Islet precursor cell (in vitro differentiated cells): ENCODE measurements at regions not wholly inside any gene's neighbourhood (a gene's known extent, or its start where the extent isn't known, plus 50 kb on each side); places are given as distances from the start of the nearest gene placed in this dataset.

Experiments
- DNase-seq: peaks from one replicate; pipeline ENCODE4 v3.0.0-alpha.2; 2018

DNA sequence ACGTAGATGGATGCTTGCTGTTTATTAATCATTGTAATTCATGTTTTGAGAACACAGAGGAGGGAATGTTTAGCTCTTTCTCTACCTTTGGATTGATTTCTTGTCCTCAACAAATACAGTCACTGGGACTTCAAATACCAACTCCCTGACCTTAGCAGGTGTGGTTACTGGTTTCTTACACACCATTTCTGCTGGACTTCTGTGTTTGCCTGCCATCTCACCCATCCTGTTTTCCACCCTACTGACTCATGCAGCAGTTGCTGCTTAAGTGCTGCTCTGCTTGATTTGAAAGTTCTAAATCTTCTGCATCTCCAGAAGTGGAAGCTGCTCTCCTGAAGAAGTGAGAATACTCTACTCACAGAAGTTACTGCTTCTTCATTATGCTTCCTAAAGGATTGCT lies 170.3 kb downstream of the ZPLD1 start:
- no peak for DNase-seq

DNA sequence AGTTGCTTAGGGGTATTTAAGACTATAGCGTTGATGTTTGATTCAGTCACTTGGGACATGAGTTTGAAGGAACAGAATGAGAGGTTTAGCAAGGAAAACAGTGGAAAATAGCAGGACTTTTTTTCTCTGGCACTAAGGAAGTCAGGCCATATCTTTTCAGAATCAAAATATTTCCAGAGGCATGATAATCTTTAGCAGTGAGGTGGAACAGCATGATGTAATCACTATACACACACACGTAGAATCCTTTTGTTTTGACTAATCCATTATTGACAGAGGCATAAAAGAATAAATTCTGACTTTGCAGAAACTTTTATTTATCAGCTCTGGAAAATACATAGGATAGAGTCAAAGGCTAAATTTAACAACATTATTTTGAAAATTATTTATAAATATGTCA lies 174.1 kb downstream of the ZPLD1 start:
- no peak for DNase-seq

DNA sequence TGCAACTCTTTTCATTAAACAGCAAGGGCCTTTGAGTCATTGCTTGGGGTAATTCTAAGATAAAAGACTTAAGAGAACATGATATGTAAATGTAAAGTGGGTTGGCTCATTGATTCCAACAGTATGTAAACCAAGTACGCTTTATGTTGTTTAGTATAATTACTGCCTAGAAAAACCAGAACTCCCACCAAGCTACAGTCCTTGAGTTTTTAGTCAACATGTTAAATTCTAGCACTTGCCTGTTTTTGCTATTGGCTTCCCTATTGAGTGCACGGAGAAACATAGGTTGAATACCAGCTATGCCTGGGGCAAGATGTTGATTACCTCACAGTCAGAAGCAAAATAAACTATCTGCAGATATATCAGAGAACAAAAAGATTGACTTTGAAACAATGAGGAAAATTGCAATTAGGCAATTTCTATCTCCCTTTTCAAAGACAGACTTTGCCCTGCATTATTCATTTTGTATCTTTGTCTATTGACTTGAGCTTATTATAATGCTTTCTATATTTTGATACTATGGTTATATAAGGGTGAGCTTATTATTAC lies 179.3 kb downstream of the ZPLD1 start:
- no peak for DNase-seq

DNA sequence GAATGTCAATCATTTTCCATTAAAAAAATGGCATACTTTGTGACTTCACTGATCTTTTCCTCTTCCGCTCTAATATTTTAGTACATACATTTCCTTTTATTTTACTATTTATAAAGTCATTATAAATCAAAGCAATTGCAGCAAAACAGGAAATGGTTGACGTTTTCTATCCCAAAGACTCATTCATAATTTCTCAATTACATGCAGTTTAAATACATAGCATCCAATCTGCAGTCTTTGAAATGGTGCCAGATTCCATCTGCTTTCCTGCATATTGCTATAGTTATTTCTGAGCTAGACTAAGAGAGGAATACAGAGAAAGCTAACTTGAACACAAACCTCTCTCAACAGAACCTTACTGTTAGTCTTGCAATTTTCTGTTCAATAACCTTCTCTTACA lies 179.8 kb downstream of the ZPLD1 start:
- DNase-seq = no peak

DNA sequence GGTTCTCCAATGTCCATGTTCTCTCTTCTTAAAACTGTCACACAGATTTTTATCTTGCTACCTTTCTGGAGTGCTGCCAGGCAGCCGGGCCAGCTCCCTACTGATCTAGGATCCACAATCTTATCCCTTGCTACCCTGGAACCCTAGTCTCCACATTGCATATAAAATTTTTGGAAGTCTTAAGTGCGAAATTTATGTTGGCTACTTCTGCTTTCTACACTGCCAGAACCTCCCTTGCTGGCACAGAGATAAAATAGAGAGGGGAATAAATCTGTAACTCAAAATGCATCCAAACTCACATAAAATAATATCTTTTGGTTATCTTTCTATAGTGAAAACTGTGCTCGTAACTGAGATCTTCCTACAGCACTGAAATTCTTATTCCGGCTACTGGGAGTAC lies 182.6 kb downstream of the ZPLD1 start:
- no peak for DNase-seq

DNA sequence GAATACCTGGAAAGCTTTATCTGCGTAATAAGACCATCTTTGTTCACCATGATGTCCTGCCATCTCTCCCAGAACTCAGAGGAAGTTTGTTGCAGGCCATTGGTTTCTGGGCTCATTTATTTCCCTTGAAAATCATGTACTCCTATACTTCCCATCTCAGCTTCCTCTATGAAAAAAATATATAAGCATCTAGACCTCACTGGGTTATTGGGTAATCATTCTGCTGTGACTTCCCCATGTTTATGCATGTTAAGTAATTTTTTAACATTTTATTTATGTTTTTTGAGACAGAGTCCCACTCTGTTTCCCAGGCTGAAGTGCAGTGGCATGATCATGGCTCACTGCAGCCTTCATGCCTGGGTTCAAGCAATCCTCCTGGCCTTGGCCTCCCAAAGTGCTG lies 184.5 kb downstream of the ZPLD1 start:
- no peak for DNase-seq

DNA sequence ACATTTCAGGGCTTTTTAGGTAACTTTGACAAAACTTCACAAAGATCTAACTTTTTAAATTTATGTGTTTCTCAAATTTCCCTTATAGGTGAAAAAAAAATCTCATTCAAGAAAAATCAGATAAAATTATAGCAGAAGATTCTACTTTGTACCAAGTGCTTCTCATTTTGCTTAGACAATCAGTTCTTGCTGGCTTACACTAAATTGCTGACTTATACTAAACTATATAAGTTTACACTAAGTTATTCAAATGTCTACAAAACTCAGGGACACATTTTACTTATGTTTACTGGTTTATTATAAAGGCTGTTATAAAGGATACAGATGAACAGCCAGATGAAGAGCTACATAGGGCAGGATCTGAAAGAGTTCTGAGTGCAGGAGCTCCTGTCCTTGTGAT lies 195.1 kb downstream of the ZPLD1 start:
- no peak for DNase-seq

DNA sequence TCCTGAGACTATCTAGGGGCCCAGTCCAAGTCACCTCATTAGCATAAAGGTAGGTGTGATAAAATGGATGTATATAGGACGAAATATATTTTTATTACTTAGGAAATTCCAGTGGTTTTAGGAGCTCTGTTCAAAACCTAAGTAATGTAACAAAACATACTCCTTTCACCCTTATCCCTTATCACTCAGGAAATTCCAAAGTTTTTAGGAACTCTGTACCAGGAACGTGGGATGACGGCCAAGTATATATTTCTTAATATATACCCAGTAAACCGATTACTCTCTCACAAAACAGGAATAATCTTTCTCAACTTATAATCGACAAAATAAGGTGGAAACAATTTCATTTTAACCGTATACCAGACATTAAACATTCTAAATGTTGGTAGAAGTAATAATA lies 195.7 kb downstream of the ZPLD1 start:
- no peak for DNase-seq

DNA sequence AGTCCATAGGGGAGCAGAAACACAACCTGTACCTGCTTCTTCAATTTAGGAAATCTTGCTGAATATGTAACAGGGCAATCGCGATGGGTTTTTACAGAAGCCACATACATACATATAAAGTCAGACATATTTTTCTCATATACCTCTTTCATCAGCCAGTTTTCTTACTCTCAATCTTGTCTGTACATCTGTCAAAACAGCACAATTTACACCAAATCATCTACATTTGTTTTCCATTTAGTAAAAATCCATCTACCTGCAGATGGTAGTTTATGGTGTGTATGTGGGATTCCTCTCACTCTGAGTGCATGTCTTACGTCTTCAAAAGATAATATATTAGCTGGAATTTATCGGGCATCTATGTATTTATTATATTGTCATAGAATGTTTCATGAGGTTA lies 208.7 kb downstream of the ZPLD1 start:
- DNase-seq = no peak

DNA sequence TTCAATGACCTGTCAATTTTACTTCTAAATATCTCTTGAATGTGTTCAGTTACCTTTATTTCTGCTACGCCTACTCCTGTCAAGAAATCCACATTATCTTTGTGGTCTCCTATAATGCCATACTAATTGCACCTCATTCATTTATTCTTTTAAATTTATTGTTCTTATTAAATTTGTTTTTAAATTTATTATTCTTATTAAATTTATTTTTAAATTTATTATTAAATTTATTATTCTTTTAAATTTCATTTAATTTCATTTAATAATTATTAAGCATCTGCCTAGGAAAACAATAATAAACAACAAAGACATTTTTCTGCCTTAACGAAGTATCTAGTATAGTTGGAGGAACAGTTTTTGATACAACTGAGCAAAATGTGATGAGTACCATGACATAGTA lies 211.7 kb downstream of the ZPLD1 start:
- DNase-seq = no peak

DNA sequence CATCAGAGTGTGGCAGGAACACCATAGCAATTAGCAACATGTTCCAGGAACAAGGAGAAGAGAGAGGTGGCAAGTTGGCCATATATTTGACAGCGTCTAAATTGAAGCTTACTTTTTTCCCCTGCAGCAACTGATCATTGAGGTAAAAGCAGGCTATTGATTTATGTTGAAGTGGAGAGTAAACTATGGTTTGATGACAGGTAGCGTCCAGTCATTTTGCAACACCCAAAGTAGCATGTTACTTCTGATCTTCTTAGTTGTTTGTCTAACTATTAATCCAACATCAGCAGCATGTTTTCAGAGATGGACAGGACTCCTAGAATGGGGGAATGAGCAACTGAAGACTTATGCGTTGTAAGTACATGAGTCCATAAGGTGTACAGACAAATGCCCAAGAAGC lies 225.8 kb downstream of the ZPLD1 start:
- no peak for DNase-seq

DNA sequence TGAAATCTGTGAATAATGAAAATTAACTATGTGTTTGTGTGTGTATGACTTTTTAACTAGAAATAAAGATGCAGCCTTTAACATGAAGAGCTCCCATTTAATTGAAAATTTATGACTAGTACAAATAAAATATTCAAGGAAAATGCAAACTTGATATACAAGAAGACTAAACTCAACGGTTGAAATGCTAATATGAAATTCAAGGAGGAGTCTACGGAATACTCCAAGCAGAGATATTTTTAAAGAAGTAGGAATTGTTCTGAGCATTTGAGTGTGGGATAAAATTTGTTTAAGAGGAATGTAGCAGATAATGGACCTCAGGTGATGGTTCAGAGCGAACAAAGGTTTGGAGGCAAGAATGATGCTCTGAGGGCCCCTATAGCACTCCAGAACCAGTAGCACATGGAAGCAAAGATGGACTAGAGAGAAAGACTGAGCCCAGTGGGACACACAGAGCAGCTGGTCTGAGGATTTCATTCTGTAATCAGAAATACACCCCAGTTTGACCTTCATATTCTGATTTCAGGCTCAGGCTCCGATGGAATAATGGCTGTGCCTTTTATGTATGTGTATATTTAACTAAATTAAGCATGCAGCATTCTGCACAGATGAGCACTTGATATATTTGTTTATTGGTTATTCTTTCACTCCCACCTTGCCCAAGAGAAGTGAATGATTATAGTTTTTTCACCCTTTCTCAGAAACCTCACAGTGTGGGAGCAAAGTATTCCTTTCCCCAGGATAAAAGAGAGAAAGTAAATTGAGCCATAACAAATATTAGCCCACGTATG lies 227.1 kb downstream of the ZPLD1 start:
- no peak for DNase-seq

DNA sequence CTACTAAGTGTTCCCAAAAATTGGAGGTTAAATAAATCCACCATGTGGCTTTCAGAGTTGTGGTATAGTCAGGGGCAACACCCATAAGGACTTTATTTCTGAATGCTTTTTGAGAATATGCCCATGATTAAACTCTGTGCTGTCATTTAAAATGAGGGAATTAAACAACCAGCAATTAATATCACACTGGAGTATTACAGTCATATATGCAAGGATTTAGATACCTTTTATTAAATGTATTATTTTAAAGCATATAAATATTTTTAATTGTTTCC lies 227.6 kb downstream of the ZPLD1 start:
- DNase-seq = no peak

DNA sequence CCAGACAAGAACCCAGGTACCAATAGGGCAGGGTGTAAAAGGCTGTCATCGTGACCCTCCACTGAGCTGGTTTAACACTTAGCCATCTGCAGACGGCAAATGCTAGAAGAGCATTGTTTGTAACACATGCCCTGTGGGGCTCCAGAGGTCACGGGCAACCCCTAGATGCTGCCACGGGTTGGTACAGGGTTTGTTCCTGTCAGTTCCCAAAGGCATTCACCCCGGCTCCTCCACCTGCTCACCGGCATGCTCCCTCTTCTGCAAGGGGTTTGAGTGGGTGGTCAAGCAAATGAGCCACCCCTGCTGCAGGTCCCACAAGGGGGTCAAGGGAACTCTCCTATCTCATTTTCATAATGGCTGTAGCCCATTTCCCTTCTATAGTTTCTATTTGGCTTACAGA lies 229.3 kb downstream of the ZPLD1 start:
- no peak for DNase-seq

DNA sequence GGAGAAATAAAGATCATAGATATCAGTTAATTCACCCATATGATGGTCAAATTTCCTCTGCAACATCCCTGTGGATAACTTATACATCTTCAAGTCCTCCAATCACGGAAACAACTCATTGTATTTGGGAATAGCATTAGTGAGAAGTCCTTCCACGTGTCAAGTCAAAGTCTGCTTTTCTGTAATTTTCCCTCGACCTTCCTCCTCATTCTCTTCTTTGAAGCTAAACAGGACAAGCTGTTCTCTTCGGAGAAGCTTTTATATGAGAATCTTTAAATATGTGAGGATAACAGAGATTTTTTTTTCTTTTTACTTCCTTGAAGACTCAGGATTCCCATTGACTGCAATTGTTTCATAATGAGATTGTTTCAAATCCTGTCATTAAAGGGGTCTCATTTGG lies 230.4 kb downstream of the ZPLD1 start:
- no peak for DNase-seq

DNA sequence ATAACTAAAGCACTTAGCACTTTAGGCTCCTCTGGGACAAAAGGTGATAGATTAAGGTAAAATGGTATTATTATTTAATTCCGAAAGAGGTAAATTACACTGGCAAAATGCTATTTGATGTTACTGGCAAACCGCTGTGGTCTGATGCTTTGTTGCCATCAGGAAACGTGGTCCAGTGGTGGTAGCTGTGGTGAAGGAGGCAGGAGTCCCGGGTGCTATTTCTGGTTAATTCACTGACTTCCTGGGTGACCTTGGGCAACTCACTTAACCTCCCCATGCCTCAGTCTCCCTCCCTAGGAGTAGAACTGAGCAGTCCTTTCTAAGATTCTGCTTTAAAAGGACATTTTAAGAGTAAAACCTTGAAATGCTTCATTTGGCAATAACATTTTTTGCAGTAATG lies 233.4 kb downstream of the ZPLD1 start:
- no peak for DNase-seq

DNA sequence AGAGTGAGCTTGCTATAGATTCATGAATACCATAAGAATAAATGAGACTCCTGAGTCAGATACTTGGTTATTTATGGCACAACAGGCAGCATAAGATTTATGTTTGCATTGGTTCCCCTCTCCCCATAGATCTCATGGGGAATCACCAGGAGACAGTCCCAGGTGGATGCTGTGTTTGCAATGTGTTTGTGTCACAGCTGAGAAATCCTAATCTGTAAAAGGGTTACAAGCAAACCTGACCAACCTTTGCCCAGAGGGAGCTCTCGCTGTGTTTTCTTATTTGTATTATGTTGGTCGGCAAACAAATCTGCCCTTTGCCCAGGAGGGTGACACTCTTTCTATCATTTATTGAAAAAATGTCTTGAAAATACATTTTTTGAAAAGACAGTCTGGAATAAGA lies 236.2 kb downstream of the ZPLD1 start:
- DNase-seq = no peak

DNA sequence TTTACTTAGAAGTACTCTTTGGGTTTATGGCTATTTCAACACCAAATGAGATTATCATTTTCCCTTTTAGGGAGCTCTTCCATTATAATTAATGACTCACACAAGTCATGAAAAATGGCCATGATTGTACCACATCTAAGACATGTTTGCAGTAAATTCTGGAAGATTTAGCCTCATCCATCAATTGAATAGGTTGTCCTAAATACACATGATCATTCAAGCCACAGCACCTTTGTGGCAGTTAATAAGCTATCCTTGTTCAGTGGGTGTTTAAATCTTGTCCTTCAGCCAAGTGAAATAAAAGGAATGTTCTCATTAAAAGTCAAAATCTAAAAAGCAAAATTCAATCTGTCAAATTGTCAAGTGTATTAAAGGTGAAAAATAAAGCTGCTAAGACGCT lies 237.5 kb downstream of the ZPLD1 start:
- DNase-seq = no peak

DNA sequence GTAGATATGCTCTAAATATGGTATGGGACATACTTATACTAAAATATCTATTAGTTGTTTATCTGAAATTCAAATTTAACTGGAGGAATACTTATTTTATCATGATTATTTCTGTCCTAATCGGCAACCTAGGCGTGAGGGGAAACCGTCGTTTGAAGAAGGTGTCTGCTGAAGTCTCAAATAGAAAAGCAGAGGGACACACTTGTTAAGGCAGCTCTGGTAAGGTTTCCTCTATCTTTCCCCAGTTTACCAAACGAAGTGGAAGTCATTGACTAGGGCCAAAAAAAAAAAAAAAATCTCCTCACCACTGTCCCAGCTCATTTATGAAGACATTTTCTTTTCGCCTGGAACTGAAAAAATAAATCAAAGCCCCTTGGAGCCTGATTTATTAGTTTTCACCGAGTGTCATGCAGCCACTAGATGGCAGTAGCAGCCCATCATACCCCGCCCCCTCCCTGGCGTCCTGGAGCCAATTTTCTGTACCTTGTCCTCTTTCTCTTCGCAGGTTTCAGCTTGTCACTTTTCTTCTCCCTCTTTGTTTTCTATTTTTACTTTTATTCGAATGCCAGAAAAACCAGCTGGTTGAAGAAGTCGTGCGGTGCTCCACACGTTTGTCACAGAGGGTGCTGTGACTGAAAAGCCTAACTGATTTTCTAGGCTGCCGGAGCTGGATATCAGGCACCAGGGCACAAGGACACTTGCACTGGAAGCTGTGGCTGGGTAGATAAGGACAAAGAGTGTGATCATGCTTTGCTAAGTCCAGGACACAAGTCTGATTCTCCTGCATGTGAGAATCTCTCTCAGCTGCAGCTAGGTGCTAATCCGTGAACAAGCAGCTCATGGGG lies 238.7 kb downstream of the ZPLD1 start:
- DNase-seq = peak; percentile 79

DNA sequence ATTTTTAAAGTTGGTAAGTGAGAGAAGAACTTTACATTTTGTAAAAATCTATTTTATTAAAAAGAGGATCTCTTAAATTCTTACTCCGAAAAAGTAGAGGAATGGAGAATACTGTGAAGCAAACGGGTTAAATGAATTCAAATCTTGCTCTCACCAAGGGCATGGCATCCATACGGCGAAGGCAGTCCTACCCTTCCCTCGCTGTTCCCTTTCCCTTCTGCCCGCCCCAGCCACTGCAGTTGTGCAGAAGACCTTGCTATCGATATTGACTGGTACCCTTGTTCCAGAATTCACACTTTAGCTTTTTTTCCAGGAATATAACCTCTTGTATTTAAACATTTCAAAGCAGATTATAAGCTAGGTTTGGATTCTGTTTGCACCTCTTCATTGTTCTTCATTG lies 239.5 kb downstream of the ZPLD1 start:
- DNase-seq = no peak

DNA sequence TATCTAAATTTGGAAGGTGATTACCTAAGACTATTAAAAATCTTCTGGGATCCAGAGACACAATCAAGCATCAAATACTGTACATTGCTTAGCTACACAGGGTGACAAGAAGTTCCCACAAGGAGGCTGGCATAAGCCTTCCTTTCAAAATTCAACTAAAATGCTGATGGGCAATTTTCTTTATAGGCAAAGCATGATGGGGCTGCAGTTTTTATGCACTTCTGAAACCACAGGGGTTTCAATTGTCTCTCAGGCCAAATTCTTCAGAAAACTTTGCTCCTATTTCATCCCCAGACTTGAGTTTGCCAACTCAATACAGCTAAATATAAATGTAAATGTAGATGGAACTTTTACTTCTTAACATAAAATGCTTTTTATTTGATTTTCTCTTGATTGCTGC lies 241.6 kb downstream of the ZPLD1 start:
- no peak for DNase-seq

DNA sequence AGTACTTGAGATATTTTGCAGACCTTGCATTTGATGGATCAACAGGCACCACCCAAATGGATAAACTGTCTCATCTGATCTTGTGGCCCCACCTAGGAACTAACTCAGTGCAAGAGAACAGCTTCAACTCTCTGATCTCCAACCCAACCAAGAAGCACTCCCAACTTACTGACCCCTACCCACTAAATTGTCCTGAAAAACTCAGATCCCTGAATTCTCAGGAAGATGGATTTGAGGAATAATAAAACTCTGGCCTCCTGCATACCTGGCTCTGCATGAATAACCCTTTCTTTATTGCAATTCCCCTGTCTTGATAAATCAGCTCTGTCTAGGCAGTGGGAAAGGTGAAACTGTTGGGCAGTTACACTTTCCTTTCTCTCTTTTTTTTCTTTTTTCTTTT lies 247.9 kb downstream of the ZPLD1 start:
- no peak for DNase-seq

DNA sequence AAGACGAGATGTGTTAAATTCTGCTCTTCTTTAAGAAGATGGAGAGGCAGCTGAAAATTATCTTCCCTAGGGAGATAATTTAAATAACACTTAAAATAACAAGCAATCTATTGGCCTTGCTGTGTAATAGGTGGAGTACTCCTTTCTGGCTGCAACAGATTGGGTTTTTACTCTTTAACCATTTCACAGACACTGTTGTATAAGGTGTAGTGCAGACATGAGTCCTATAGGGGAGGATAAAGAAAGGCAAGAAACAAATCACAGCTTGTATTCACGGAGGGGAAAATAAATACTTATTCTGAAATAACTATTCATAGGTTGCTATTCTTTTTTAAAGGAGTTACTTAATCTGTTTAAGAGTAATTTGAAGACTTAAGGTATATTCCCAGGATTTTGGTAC lies 252.0 kb downstream of the ZPLD1 start:
- no peak for DNase-seq

DNA sequence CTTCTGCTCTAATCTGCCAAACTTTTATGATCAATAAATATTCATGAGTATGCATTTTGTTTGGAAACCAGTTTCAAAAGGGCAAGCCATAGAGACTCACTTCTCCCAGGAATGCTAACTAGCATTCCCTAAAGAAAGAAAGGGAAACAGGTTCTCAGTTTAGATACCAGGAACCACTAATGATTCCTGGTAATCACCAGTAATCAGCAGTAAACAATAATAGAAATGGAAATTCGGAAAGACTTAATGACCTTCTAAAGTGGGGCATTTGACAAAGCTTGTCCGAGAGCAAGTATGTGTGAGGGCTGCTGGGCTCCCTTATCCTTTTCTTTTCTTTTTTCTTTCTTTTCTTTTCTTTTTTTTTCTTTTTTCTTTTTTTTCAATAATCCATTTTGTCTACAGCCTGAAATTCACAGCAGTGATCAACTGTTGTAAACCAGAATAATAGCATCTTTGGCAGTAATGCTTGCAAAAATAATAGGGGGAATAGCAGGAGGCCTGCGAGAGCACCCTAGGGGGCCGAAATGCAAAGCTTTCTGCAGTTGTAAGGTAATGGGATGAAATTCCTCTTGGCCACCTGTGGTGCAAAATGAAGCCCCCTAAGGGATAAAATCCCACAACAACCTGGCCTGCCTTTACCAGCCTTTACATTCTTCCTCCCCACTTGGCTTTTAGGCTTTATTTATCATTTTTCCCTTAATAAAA lies 253.2 kb downstream of the ZPLD1 start:
- no peak for DNase-seq
